Bronchial epithelial cell (primary cell): ENCODE measurements at regions not wholly inside any gene's neighbourhood (a gene's known extent, or its start where the extent isn't known, plus 50 kb on each side); places are given as distances from the start of the nearest gene placed in this dataset.
A peak's percentile ranks its signal among the peaks of the same experiment; 100 is the strongest.
"Not testable (repeated sequence)": the region's sequence is repeated elsewhere in the genome, so short reads cannot be mapped to it uniquely, and the experiment has no call there.

ENCODE experiments used
- DNase-seq: peaks from one replicate; pipeline ENCODE4 v3.0.0-alpha.2; 2010; ENCODE audit warnings: low read depth
- FAIRE-seq: peaks from 2 replicates; lab custom pipeline; 2011; peaks lifted over from hg19 to GRCh38; lab: Jason Lieb, UNC
- H3K27me3 ChIP-seq: 2 replicates; pipeline ENCODE4 v1.5.1; 2011; ENCODE audit warnings: low read length; ENCODE audit not compliant: control insufficient read depth, insufficient read depth
- H3K36me3 ChIP-seq: 2 replicates; pipeline ENCODE4 v1.5.1; 2011; ENCODE audit warnings: low read length; ENCODE audit not compliant: control insufficient read depth, insufficient read depth
- H3K4me3 ChIP-seq: 2 replicates; pipeline ENCODE4 v1.5.1; 2011; ENCODE audit warnings: mild to moderate bottlenecking, low read depth, low read length, control low read depth
- TF ChIP-seq, protein P1 (sequence below): IDR thresholded peaks from 2 replicates; pipeline ENCODE4 v1.5.1; 2011; ENCODE audit warnings: mild to moderate bottlenecking, moderate library complexity, low read length, control low read depth, inconsistent platforms; ENCODE audit not compliant: insufficient read depth, severe bottlenecking

DNA sequence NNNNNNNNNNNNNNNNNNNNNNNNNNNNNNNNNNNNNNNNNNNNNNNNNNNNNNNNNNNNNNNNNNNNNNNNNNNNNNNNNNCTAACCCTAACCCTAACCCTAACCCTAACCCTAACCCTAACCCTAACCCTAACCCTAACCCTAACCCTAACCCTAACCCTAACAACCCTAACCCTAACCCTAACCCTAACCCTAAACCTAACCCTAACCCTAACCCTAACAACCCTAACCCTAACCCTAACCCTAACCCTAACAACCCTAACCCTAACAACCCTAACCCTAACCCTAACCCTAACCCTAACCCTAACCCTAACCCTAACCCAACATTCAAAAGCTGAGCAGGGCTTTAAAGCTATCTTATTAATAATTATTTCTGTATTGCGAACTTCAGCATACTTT is 182.5 kb upstream of the FAM20C start:
- not testable (repeated sequence) for H3K36me3 ChIP-seq, H3K4me3 ChIP-seq, DNase-seq, FAIRE-seq, H3K27me3 ChIP-seq

DNA sequence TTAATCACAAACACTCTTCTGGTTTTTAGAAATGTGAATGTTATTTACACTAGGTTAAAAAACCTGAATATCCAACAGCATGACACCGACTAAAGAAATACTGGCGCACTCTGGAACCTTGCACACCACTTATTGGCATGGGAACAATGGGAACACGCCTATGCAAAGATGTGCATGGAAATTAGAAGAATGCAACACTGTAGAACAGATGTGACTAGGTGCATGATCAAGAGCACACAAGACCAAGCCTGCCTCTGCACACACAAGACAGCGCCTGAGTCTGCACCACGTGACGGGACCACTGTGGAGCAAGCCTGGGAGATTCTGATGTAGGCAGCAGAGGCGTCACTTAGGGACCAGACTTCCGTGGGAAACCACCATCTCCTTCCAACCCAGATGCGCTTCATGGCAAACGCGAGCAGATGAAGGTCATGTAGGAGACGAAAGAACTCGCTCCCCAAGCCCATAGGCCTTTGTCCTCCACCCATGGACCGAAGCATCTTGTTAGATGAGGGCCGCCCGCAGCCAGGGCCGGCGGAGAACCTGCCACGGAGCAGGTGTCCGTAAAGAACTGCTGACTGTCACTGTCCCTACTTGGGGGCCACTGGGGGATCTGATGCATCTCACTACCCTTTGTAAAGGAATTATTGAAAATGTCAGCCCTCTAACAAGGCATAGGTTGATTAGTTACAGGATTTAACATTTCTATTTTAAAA is 159.6 kb upstream of the FAM20C start:
- not testable (repeated sequence) for H3K36me3 ChIP-seq, H3K4me3 ChIP-seq, DNase-seq, H3K27me3 ChIP-seq, FAIRE-seq

DNA sequence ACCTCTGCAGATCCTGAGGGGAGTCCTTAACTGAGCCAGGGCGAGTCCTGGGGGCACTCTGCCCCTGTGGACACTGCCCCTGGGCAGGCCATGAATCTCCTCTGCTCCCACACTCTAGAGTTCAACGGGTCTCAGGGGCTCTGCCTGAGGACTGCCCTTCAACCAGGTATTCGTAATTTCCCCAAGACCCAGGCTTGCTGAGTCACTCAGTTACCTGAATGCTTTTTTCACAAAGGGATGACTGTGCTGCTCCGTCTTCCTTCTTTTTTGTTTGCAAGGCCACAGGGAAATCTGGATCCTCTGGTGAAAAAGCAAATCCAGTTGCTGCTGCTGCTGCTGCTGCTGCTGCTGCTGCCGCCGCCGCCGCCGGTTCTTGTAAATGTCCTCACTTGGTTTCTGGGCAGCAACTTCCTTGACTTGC is 157.2 kb upstream of the FAM20C start:
- H3K4me3 ChIP-seq, H3K27me3 ChIP-seq, FAIRE-seq, H3K36me3 ChIP-seq: not testable (repeated sequence)
- DNase-seq, result peak; percentile 68

DNA sequence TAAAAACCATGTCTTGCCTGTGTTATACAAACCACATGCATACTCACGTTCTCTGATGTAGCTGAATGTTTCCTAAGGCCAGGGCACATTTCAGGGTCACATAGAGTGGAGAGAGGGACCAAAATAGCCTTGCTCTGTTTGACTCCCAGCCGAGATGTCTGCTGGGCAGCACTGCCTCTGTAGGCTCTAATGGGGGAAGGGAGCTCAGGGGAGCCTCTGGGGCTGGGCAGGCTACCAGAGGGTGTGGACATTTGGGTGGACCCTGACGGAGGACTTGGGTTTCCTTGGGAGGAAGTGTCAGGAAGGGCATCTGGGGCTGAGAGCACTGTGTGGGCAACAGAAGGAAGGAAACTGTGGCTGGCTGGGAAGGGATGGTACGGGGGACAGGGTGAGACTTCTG is 155.8 kb upstream of the FAM20C start:
- not testable (repeated sequence) for H3K27me3 ChIP-seq, H3K36me3 ChIP-seq, FAIRE-seq, DNase-seq, H3K4me3 ChIP-seq

DNA sequence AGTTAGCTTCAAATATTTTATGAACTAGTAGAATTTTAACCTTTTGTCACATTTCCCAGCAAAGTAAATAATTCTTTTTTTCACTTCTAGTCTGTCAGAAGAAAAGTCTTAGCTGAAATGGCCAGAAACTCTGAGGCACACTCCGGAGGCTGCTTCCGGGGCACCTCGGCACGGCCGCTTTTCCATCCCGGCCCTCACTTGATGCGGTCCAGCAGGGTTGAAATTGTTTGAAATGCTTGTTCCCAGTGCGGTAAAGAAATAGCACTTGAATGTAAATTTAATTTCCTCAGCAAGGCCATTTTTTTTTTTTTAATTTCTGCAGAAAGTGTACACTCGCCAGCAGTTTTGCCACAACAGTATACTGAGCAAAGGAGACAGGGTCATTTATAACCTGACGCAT is 154.7 kb upstream of the FAM20C start:
- DNase-seq, H3K36me3 ChIP-seq, H3K4me3 ChIP-seq, H3K27me3 ChIP-seq, FAIRE-seq: not testable (repeated sequence)

DNA sequence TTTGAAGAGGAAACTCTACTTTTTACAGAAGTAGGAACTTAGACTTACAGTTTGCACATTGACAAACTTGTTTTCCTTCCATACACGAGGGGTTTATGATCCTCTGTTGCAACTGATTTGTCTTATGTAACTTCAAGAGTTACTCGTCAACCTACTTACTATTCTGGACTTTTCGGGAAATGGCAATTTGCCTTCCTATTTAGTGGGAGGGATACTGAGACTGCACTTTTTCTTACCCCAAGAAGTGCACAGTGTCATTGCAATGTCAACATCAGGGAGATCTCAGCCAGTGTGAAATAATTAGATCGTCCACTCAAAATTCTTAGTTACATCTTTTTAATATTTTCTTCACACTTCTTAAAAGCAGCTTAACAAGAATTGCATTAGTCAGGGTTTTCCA is 153.9 kb upstream of the FAM20C start:
- not testable (repeated sequence) for H3K36me3 ChIP-seq, H3K27me3 ChIP-seq, FAIRE-seq, DNase-seq, H3K4me3 ChIP-seq

DNA sequence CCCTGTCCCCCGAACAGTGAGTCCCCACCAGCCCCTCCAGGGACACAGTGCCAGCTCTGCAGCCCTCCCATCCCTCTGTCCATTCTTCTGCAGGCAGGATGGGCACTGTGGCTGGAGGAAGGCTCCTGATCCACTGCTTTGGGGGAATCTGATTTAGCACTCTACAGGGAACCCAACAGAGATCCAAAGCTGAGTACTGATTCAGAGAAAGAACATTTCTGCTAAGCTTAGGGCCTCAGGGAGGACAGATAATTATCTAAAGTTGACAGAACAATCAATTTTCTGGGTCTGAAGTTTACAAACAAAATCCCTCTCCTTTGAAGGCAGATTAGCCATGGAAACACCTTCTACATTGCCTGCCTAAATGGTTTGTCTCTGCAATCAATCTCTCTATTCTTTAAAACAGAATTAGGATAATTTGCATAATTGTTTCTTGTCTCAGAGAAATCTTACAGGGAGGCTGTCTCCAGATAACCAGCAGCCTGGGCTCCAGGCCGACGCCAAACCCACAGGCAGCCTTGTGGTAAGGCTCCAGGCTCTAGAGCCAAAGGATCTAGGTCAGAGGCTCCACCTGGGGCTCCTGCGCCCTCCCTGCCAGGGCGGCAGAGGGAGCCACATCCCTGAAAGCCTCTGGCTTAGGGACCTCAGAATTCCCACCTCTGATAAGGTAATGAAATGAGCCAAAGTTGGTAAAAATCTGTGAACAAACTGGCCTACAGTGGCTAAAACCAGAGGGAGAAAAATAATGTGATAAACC is 152.2 kb upstream of the FAM20C start:
- TF ChIP-seq, protein P1, sequence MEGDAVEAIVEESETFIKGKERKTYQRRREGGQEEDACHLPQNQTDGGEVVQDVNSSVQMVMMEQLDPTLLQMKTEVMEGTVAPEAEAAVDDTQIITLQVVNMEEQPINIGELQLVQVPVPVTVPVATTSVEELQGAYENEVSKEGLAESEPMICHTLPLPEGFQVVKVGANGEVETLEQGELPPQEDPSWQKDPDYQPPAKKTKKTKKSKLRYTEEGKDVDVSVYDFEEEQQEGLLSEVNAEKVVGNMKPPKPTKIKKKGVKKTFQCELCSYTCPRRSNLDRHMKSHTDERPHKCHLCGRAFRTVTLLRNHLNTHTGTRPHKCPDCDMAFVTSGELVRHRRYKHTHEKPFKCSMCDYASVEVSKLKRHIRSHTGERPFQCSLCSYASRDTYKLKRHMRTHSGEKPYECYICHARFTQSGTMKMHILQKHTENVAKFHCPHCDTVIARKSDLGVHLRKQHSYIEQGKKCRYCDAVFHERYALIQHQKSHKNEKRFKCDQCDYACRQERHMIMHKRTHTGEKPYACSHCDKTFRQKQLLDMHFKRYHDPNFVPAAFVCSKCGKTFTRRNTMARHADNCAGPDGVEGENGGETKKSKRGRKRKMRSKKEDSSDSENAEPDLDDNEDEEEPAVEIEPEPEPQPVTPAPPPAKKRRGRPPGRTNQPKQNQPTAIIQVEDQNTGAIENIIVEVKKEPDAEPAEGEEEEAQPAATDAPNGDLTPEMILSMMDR, result peak; percentile 34
- DNase-seq, result peak; percentile 16
- FAIRE-seq, result not testable (repeated sequence)

DNA sequence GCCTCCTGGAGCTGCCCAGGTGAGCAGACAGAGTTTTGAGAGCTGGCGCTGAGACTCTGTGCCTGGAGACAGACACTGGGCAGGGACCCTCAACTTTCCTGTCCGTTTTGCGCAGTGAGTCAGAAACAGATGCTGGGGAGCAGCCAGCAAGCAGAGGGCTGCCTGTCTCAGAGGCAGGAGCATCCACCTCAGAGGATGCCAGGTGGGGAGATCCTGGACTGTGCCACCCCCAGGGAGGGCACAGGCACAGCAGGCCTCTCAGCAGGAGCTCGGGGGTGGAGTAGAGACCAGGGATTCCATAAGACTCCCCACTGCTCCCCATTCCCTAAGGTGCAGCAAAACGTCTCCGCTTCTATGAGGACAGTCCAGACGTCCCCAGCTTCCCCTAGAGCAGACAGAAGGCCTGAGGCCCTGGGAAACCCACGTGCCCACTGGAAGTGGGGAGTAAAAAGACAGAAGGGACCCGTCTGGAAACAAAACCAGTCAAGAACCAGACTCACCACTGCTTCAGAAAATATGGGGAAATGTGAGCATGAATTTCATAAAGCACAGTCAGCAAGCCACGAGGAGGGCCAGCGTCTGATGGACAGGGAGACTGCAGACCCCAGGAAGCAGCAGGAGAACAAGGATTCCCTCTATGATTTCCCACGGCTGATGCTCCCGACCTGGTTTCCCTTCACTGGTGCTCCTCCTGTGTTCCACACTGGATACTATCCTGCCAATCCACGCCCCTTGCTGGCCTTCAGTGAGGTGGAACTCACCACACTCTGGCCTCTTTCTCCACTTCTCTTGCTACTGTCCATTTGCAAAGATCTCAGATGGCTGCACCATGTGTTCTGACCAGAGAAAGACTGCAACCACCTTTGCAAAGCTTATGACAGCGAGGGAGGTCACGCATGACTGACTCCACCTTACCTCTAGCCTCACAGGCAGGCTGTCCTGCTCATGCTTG is 151.3 kb upstream of the FAM20C start:
- FAIRE-seq, result no peak
- Histone ChIP-seq H3K36me3 (no peaks in the 10 kb centered on the region), H3K27me3 (peaks cover 12% of the 10 kb centered on the region), H3K4me3 (no peak overlapping the region)
- TF ChIP-seq, protein P1, result no peak
- no peak for DNase-seq

More for the DNA sequence above, 152.2 kb upstream of the FAM20C start:
- peaks cover 12% of the 10 kb centered on the region for H3K27me3 ChIP-seq
- not testable (repeated sequence) for H3K36me3 ChIP-seq, H3K4me3 ChIP-seq
